T47D (cell line): ENCODE measurements at regions not wholly inside any gene's neighbourhood (a gene's known extent, or its start where the extent isn't known, plus 50 kb on each side); places are given as distances from the start of the nearest gene placed in this dataset.
"Not testable (repeated sequence)": the region's sequence is repeated elsewhere in the genome, so short reads cannot be mapped to it uniquely, and the experiment has no call there.

Experiments
- DNase-seq, 2 experiments: peaks; one replicate each; pipeline versions ENCODE4 v3.0.0 to v3.0.0-alpha.2; 2011 to 2012; ENCODE audit warnings: low read depth in 1 of 2, low spot score in 1 of 2
- JUND ChIP-seq: IDR thresholded peaks from 2 replicates; pipeline ENCODE4 v1.6.1; 2012; ENCODE audit warnings: low read depth
- in situ Hi-C: cut with HindIII; loops from 2 replicates; pipeline ENCODE4 v1.10.0; 2016; ENCODE audit warnings: low sequenced_read_pairs, low pct_unique_long_range_greater_than_20kb

- in situ Hi-C loops = no loop called here
- no peak for TF ChIP-seq JUND
- no peak for DNase-seq
These were observed 163.7 kb upstream of the TMEM229A start for GRCh38 chr7:124196519-124196918.

DNA sequence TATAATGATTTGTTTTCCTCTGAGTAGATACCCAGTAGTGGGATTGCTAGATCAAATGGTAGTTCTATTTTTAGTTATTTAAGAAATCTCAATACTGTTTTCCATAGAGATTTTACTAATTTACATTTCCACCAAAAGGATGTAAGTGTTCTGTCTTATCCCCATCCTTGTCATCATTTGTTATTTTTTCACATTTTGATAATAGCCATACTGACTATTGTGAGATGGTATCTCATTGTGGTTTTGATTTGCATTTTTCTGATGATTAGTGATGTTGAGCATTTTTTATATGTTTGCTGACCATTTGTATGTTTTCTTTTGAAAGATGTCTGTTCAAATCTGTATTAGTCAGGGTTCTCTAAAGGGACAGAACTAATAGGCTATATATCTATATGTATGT lies 160.0 kb upstream of the TMEM229A start:
- TF ChIP-seq JUND = no peak
- in situ Hi-C loops = no loop called here
- no peak for DNase-seq

GRCh38 chr7:124191713-124192112 lies 158.8 kb upstream of the TMEM229A start:
- no peak for DNase-seq
- TF ChIP-seq JUND = no peak
- in situ Hi-C loops = no loop called here

- DNase-seq = no peak
- in situ Hi-C loops = no loop called here
- TF ChIP-seq JUND = no peak
These were observed 158.2 kb upstream of the TMEM229A start for GRCh38 chr7:124191030-124191429.

DNA sequence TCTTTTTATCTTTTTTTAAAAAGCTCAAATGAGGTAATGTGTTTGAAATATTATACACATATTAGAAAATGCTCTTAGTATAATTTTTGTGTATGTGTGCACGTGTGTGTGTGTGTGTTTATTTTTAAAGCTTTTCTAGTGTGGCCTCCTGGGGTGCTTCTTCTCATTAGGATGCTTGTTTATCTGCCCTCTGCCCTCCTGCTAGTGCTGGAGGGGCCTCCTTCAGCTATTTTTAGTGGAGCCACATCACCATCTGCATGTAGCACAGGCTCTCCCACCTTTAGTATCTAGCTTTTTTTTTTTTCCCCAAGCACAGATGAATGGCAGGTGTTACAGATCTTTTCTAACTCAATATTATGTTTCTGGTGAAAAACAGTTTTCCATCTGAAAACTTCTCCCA lies 155.7 kb upstream of the TMEM229A start:
- TF ChIP-seq JUND = no peak
- in situ Hi-C loops = no loop called here
- DNase-seq = no peak

DNA sequence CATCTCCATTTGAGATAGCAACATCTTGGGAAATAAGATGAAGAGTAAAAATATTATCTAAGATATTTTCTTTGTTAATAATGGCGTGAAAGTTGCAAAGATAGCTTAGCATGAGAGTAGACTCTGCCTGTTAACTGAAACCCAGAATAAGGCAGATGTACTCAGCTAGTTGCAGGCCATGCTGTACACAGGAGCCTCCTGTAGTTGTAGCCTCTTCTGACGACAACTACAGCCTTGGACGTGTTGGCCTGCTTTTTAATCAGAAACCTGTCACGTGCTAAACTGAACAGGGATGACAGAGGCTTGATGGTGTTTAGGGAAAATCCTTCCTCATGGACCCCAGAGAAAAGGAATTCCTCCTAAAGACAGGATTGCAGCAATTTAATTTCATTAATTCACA lies 155.1 kb upstream of the TMEM229A start:
- in situ Hi-C loops = no loop called here
- no peak for TF ChIP-seq JUND
- no peak for DNase-seq

DNA sequence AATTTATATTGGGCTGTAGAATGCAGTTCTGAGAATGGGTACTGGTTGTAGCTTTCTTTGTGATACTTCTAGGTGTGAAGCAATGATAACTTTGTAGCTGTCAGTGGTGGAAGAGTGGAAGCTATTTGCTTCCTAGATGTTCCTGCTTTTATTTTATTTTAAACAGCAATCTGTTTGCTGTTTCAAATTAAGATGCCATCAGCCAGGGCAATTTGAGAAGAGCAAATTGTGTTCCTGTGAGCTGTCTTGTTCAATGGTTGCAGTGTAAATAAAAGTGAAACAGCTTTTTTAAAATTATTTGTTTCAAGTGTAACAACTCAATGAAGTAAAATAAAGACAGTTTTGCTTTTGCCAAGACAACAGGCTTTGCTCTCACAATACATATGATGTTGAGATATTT lies 150.8 kb upstream of the TMEM229A start:
- in situ Hi-C loops = no loop called here
- no peak for DNase-seq

DNA sequence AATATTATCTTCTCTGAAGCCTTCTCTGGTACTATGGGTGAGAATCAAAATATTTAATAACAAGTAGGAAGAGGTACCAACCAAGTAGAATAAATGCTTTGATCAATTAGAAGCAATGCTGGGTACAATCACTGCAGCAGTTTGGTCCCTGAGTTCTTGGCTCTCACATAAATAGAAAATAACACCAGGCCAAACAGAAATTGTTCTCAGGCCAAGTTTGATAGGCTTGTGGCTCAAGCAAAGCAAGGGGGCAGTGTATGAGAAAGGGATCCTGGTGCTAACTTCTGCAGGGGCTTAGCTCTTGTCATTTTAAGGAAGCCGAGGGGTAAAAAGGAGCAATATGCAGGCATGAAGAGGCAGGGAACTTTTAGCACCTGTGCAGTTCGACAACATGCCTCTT lies 146.8 kb upstream of the TMEM229A start:
- no peak for DNase-seq
- TF ChIP-seq JUND = no peak
- in situ Hi-C loops = no loop called here

More for the DNA sequence above, 150.8 kb upstream of the TMEM229A start:
- no peak for TF ChIP-seq JUND

GRCh38 chr7:124177891-124178290 lies 145.0 kb upstream of the TMEM229A start:
- in situ Hi-C loops = no loop called here
- DNase-seq = no peak
- no peak for TF ChIP-seq JUND

- DNase-seq, in situ Hi-C loops: not testable (repeated sequence)
These were observed 138.9 kb upstream of the TMEM229A start for GRCh38 chr7:124171812-124172211.

DNA sequence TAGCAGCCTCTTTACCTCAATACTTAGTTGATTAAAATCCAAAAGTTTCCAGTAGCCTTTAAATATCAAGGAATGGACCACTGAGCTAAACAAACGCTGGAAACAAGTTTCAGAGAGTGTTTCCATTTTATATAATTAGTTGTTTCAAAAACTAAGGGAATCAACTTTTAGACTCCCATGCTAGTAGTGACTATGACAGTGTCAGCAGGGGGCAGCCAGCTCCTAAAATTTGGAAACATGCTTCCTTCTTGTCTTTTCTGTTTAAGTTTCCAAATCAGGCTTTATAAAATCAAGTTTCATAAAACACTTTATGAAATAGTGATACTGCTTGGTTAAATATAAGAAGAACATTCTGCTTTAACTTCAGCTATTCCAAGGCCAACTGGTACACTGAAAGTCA lies 138.2 kb upstream of the TMEM229A start:
- DNase-seq = peak in 1 of 2 experiments; percentile 55
- TF ChIP-seq JUND = no peak
- in situ Hi-C loops = no loop called here

DNA sequence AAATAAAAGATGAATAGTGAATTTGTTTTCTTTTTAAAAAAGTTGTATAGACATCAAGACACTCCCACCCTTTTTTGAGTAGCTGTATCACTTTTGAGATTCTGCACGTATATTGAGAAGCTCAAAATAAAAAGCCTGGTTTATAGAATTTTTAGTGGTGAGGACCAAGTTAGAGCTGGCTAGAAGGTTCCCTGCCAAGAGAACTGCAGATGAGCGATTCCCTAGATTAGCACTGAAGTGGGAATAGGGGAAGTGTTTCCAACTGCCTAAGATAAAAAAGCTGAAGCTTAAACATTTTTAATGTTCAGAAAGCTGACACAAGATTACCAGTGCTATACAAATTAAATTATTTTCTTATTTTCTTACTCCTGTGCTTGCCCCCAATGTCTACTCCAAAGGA lies 135.7 kb upstream of the TMEM229A start:
- no peak for DNase-seq
- in situ Hi-C loops = no loop called here
- TF ChIP-seq JUND = no peak

GRCh38 chr7:124162667-124163066 lies 129.8 kb upstream of the TMEM229A start:
- in situ Hi-C loops = no loop called here
- DNase-seq = no peak
- no peak for TF ChIP-seq JUND

GRCh38 chr7:124155432-124156022 lies 122.7 kb upstream of the TMEM229A start:
- TF ChIP-seq JUND = no peak
- DNase-seq = peak in 1 of 2 experiments; percentile 42
- in situ Hi-C loops = no loop called here
